ENCODE measurements at regions not wholly inside any gene's neighbourhood (a gene's known extent, or its start where the extent isn't known, plus 50 kb on each side); places are given as distances from the start of the nearest gene placed in this dataset.

DNA sequence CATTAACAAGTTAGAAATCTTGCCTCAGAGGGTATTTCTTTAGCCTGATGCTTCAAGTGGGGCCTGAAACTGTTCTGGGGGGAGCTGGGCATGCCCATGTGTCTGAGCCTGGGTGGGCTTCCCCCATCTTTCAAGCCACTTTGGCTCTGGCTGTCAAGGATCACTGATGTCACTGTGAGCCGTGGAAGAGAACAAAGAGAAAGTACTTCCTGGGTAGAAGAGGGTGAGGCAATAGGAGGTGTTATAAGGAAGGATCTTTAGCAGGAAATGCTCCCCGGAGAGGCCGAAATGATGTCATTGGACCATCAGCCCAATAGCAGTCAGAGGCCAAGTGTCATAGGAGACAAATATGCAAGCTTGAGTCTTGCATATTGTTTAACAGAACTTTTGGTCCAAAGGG lies 228.4 kb upstream of the MEX3C start:
- no peak overlapping the region for H2AK5ac ChIP-seq (ENCODE audit: insufficient read length, low read length)
- no peak overlapping the region for H3K27ac ChIP-seq (ENCODE audit: insufficient read length, low read depth, low read length)
- WGBS (ENCODE audit: extremely low coverage, insufficient read length, low lambda C conversion rate), result no CpG with 5 or more reads among the region's 3 CpGs
- H4K5ac ChIP-seq (ENCODE audit: insufficient read length, low read depth, low read length), result no peak overlapping the region
- H3K79me2 ChIP-seq (ENCODE audit: insufficient read depth, low read length), result no peaks in the 10 kb centered on the region
- H3K9ac ChIP-seq (ENCODE audit: extremely low read depth, insufficient read length, low read length), result no peak overlapping the region
- Mint-ChIP-seq H3K4me3 (no peak overlapping the region), H3K9me3 (no peaks in the 10 kb centered on the region; a peak in 1 of 5 replicates), H3K27ac (peak overlapping the region in 1 of 3 experiments; percentile 22; a peak in 1 of 7 replicates), H3K27me3 (ENCODE audit: low read depth) (peaks cover 2% of the 10 kb centered on the region; the same call in 1 of the 2 replicates), H3K4me1 (peaks cover 21 to 30% of the 10 kb centered on the region in 2 experiments), H3K36me3 (ENCODE audit: insufficient read depth in 1 of 3, low read depth in 3 of 3) (peaks cover 0 to 3% (median 0%) of the 10 kb centered on the region in 3 experiments; a peak in 1 of 7 replicates)
- no peak overlapping the region for H2BK12ac ChIP-seq (ENCODE audit: insufficient read length, low read depth, low read length)
- no peak overlapping the region for H2BK20ac ChIP-seq (ENCODE audit: low read depth, low read length, poor library complexity, severe bottlenecking)
- DNase-seq, result no peak
- no peak overlapping the region for H4K8ac ChIP-seq (replicated peaks; ENCODE audit: insufficient read length, low read depth, low read length)
- no peaks in the 10 kb centered on the region for H3K23me2 ChIP-seq (ENCODE audit: insufficient read length, low read depth, low read length, poor library complexity, severe bottlenecking)
- H3K4me2 ChIP-seq (ENCODE audit: insufficient read depth, insufficient read length, low read length), result no peak overlapping the region
- no peak overlapping the region for H2BK5ac ChIP-seq (ENCODE audit: insufficient read length, low read length)
- TF ChIP-seq, protein P1, sequence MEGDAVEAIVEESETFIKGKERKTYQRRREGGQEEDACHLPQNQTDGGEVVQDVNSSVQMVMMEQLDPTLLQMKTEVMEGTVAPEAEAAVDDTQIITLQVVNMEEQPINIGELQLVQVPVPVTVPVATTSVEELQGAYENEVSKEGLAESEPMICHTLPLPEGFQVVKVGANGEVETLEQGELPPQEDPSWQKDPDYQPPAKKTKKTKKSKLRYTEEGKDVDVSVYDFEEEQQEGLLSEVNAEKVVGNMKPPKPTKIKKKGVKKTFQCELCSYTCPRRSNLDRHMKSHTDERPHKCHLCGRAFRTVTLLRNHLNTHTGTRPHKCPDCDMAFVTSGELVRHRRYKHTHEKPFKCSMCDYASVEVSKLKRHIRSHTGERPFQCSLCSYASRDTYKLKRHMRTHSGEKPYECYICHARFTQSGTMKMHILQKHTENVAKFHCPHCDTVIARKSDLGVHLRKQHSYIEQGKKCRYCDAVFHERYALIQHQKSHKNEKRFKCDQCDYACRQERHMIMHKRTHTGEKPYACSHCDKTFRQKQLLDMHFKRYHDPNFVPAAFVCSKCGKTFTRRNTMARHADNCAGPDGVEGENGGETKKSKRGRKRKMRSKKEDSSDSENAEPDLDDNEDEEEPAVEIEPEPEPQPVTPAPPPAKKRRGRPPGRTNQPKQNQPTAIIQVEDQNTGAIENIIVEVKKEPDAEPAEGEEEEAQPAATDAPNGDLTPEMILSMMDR (conservative IDR thresholded peaks at IDR 0.05), result no peak
- H3K9me3 ChIP-seq (ENCODE audit: control insufficient read depth, low read depth, low read length), result no peaks in the 10 kb centered on the region
- peaks cover 10% of the 10 kb centered on the region; the same call in 1 of the 2 replicates for H3K4me1 ChIP-seq (ENCODE audit: insufficient read depth, low read length)
- H3T11ph ChIP-seq (ENCODE audit: low read length), result no peak overlapping the region
- H2BK120ac ChIP-seq (ENCODE audit: low read depth, low read length, poor library complexity, severe bottlenecking), result no peak overlapping the region
- H4K20me1 ChIP-seq (ENCODE audit: control insufficient read depth, insufficient read depth, insufficient read length), result no peaks in the 10 kb centered on the region
- no peak overlapping the region for H3K56ac ChIP-seq (ENCODE audit: insufficient read length, low read depth, low read length)
- no peak overlapping the region for H4K91ac ChIP-seq (ENCODE audit: insufficient read length, low read depth, low read length)
- no peak overlapping the region for H2BK15ac ChIP-seq (ENCODE audit: low read depth, low read length)
- no peak overlapping the region for H3K18ac ChIP-seq (ENCODE audit: insufficient read length, low read depth, low read length)
- H3K27me3 ChIP-seq (ENCODE audit: insufficient read depth, low read length), result no peaks in the 10 kb centered on the region
- no peak overlapping the region for H3K14ac ChIP-seq (ENCODE audit: insufficient read depth, low read length)
- no peaks in the 10 kb centered on the region for H3K79me1 ChIP-seq (ENCODE audit: insufficient read depth, low read depth, low read length, poor library complexity, severe bottlenecking)
- no peak overlapping the region for H3K23ac ChIP-seq (ENCODE audit: insufficient read length, low read depth, low read length)
- H2AFZ ChIP-seq (ENCODE audit: low read length), result no peak overlapping the region
- no peak overlapping the region for H3K4ac ChIP-seq (ENCODE audit: low read depth, low read length)
